ENCODE measurements at regions not wholly inside any gene's neighbourhood (a gene's known extent, or its start where the extent isn't known, plus 50 kb on each side); places are given as distances from the start of the nearest gene placed in this dataset.

GRCh38 chr3:107238787-107239186 lies 138.5 kb upstream of the CCDC54 start:
- H3K27ac ChIP-seq: no peak overlapping the region
- H3K36me3 ChIP-seq: no peaks in the 10 kb centered on the region
- DNase-seq: no peak
- H3K4me1 ChIP-seq: no peaks in the 10 kb centered on the region
- TF ChIP-seq CTCF (IDR thresholded peaks at IDR 0.05): no peak
- no peak overlapping the region for H3K4me3 ChIP-seq
- intact Hi-C loops (cut with DNase I): loop anchor here (5.0 to 10.0 kb wide), 3 partner anchors 184 to 606 kb away; no protein-coding TSS in a partner anchor
- no peak overlapping the region for H3K9ac ChIP-seq (ENCODE audit: low read depth in 2 of 2, low read length in 2 of 2)
- no peaks in the 10 kb centered on the region for H3K9me3 ChIP-seq
- no peaks in the 10 kb centered on the region for H3K27me3 ChIP-seq

GRCh38 chr3:107239703-107240102 lies 137.5 kb upstream of the CCDC54 start:
- Histone ChIP-seq H3K9ac (ENCODE audit: low read depth in 2 of 2, low read length in 2 of 2) (no peak overlapping the region), H3K36me3 (no peaks in the 10 kb centered on the region), H3K9me3 (no peaks in the 10 kb centered on the region), H3K4me1 (no peaks in the 10 kb centered on the region), H3K27ac (no peak overlapping the region), H3K27me3 (no peaks in the 10 kb centered on the region), H3K4me3 (no peak overlapping the region)
- DNase-seq: no peak
- intact Hi-C loops (cut with DNase I): loop anchor here (5.0 to 10.0 kb wide), 4 partner anchors 183 to 605 kb away; no protein-coding TSS in a partner anchor
- no peak for TF ChIP-seq CTCF (IDR thresholded peaks at IDR 0.05)

GRCh38 chr3:107240183-107241091 lies 136.8 kb upstream of the CCDC54 start:
- Histone ChIP-seq H3K9ac (ENCODE audit: low read depth in 2 of 2, low read length in 2 of 2) (peak overlapping the region; percentile 62 to 73), H3K4me3 (peak overlapping the region; percentile 47), H3K36me3 (no peaks in the 10 kb centered on the region), H3K4me1 (no peaks in the 10 kb centered on the region), H3K27me3 (no peaks in the 10 kb centered on the region), H3K27ac (peak overlapping the region; percentile 7), H3K9me3 (no peaks in the 10 kb centered on the region)
- DNase-seq: peak; percentile 70
- intact Hi-C loops (cut with DNase I): loop anchor here (10.0 kb wide), 1 partner anchor 294 kb away; no protein-coding TSS in a partner anchor
- TF ChIP-seq CTCF (IDR thresholded peaks at IDR 0.05): no peak

GRCh38 chr3:107241217-107241616 lies 136.0 kb upstream of the CCDC54 start:
- Histone ChIP-seq H3K4me3 (peak overlapping the region; percentile 47), H3K27ac (peak overlapping the region; percentile 7), H3K27me3 (no peaks in the 10 kb centered on the region), H3K9me3 (no peaks in the 10 kb centered on the region), H3K9ac (ENCODE audit: low read depth in 2 of 2, low read length in 2 of 2) (peak overlapping the region; percentile 38 to 62), H3K4me1 (no peaks in the 10 kb centered on the region), H3K36me3 (no peaks in the 10 kb centered on the region)
- DNase-seq: peak; percentile 53
- TF ChIP-seq CTCF (IDR thresholded peaks at IDR 0.05): no peak
- intact Hi-C loops (cut with DNase I): loop anchor here (10.0 kb wide), 1 partner anchor 294 kb away; no protein-coding TSS in a partner anchor

GRCh38 chr3:107242579-107242978 lies 134.7 kb upstream of the CCDC54 start:
- Histone ChIP-seq H3K9ac (ENCODE audit: low read depth in 2 of 2, low read length in 2 of 2) (no peak overlapping the region), H3K27me3 (no peaks in the 10 kb centered on the region), H3K36me3 (no peaks in the 10 kb centered on the region), H3K4me1 (no peaks in the 10 kb centered on the region), H3K9me3 (no peaks in the 10 kb centered on the region), H3K4me3 (no peak overlapping the region), H3K27ac (no peak overlapping the region)
- no peak for DNase-seq
- no peak for TF ChIP-seq CTCF (IDR thresholded peaks at IDR 0.05)
- intact Hi-C loops (cut with DNase I): loop anchor here (10.0 kb wide), 1 partner anchor 292 kb away; no protein-coding TSS in a partner anchor

Data from colonic mucosa (tissue), 4 donors.